ACC112 (cell line): ENCODE measurements at regions not wholly inside any gene's neighbourhood (a gene's known extent, or its start where the extent isn't known, plus 50 kb on each side); places are given as distances from the start of the nearest gene placed in this dataset.

Experiments
- H2AFZ ChIP-seq: fragments of 200-600 bp; sonication (generic); one replicate; pipeline ENCODE4 v1.6.0; 2017; ENCODE audit warnings: antibody characterized with exemption, low read length; ENCODE audit not compliant: unreplicated experiment
- H3K27ac ChIP-seq: fragments of 200-600 bp; sonication (generic); 2 replicates; pipeline ENCODE4 v1.5.1; 2014; ENCODE audit warnings: low read depth, mild to moderate bottlenecking, antibody characterized with exemption, low read length, moderate library complexity
- H3K27me3 ChIP-seq: fragments of 200-600 bp; sonication (generic); 2 replicates; pipeline ENCODE4 v1.6.1; 2014; ENCODE audit warnings: mild to moderate bottlenecking, antibody characterized with exemption, low read length, moderate library complexity, mixed read lengths; ENCODE audit not compliant: insufficient read depth
- H3K36me3 ChIP-seq: fragments of 200-600 bp; sonication (generic); 2 replicates; pipeline ENCODE4 v1.6.1; 2016; ENCODE audit warnings: mild to moderate bottlenecking, antibody characterized with exemption, low read length, moderate library complexity, mixed read lengths; ENCODE audit not compliant: insufficient read depth
- H3K4me1 ChIP-seq: fragments of 200-600 bp; sonication (generic); one replicate; pipeline ENCODE4 v1.6.1; 2016; ENCODE audit warnings: low read length, mixed read lengths; ENCODE audit not compliant: insufficient read depth, unreplicated experiment, control insufficient read depth
- H3K4me3 ChIP-seq: fragments of 200-600 bp; sonication (generic); 2 replicates; pipeline ENCODE4 v1.5.1; 2014; ENCODE audit warnings: mild to moderate bottlenecking, low read depth, low read length
- H3K79me2 ChIP-seq: fragments of 200-600 bp; sonication (generic); one replicate; pipeline ENCODE4 v1.6.0; 2016; ENCODE audit warnings: low read length; ENCODE audit not compliant: control insufficient read depth, unreplicated experiment, insufficient read depth

DNA sequence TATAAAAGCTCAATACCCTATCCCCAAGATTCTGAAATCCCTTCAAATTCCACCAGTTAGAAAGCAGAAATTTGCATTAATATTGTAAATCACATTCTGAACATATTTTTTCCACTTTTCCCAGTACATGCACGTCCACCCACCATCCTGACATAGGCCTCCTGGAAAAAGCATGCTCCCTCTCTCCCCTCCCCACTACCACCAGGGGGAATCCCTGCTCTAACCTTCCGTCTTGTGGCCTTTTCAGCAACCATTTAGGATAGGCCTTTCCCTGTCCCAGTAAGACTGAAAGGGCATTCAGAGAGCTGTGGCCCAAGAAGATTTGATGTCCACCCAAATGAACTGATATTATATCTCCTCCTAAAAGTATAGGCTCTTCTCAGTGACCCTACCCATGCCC lies 182.1 kb downstream of the ARRDC4 start:
- H3K27ac ChIP-seq, result no peak overlapping the region
- H3K27me3 ChIP-seq, result no peaks in the 10 kb centered on the region
- no peaks in the 10 kb centered on the region for H3K4me1 ChIP-seq
- H2AFZ ChIP-seq, result no peak overlapping the region
- no peaks in the 10 kb centered on the region for H3K36me3 ChIP-seq
- no peak overlapping the region for H3K4me3 ChIP-seq
- H3K79me2 ChIP-seq, result no peaks in the 10 kb centered on the region

DNA sequence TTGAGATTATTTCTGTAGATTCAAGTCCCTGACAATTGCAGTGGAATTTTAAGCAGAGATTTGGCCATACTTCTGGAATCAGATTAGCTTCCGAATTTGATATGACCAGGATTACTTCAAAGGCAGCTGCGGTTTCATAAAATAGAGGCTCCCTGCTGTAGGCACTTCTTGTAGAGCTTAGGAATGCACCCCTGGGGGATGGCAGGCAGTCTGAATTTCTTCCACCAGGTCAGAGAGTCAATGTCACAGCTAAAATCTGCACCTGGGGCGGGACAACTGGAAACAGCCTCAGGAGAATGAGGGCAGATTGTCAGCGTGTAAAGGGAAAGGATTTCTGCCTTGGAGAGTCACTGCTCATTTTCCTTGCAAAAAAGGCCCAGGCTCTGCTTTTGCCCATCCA lies 182.6 kb downstream of the ARRDC4 start:
- Histone ChIP-seq H3K36me3 (no peaks in the 10 kb centered on the region), H3K4me3 (no peak overlapping the region), H2AFZ (no peak overlapping the region), H3K79me2 (no peaks in the 10 kb centered on the region), H3K27ac (no peak overlapping the region), H3K27me3 (no peaks in the 10 kb centered on the region), H3K4me1 (no peaks in the 10 kb centered on the region)

DNA sequence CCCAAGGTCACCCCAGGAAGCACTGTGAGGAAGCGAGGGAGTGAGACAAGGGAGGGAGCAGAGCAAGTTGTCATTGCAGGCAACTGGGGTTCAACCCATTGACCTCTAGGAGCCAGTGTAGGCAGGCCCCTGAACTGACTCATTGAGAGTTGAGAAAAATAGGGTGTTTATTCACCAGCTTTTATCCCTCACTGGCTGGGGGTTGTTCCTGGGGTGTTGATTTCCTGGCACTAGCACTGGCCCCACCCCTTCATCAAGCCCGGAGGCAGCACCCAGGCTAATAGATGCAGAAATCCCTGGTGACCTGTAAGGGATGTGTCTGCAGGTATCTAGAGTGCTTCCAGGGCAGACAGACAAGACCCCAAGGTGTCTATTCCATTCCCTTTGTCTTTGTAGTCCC lies 183.9 kb downstream of the ARRDC4 start:
- Histone ChIP-seq H2AFZ (no peak overlapping the region), H3K27ac (no peak overlapping the region), H3K27me3 (no peaks in the 10 kb centered on the region), H3K4me3 (no peak overlapping the region), H3K79me2 (no peaks in the 10 kb centered on the region), H3K4me1 (no peaks in the 10 kb centered on the region), H3K36me3 (no peaks in the 10 kb centered on the region)

DNA sequence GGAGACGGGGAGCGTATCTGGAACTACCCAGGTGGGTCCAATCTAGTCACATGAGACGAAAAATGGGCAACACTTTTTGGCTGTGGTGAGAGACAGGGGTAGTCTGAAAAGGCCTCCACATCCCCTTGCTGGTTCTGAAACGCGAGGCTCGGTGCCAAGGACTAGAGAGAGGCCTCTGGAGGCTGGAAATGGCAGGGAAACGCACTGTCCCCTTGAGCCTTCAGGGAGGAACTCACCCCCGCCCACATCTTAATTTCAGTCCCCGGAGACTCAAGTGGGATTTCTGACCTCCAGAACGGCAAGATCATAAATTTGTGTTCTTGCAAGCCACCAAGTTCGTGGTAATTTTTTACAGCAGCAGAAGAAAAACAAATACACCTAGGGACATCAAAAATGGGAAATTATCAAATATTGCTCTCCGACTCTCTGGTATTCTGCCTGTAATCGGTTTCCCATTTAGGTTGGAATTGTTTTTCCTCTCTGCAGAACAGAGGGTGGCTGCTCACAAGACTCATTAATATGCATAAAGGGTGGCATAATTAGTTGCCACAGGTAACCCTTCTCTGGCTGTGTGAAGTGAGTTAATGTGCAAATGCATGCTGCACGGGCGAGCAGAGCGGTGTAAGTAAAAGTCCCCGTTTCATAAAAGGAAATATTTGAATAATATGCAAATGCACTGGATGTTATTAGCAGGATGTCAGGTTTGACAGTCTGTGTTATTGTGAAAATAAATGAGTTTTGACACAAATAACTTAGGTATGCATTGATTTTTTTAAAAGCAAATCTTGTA lies 185.7 kb downstream of the ARRDC4 start:
- Histone ChIP-seq H3K36me3 (no peaks in the 10 kb centered on the region), H3K4me1 (no peaks in the 10 kb centered on the region), H3K4me3 (no peak overlapping the region), H3K27ac (no peak overlapping the region), H3K79me2 (no peaks in the 10 kb centered on the region), H3K27me3 (no peaks in the 10 kb centered on the region), H2AFZ (no peak overlapping the region)

DNA sequence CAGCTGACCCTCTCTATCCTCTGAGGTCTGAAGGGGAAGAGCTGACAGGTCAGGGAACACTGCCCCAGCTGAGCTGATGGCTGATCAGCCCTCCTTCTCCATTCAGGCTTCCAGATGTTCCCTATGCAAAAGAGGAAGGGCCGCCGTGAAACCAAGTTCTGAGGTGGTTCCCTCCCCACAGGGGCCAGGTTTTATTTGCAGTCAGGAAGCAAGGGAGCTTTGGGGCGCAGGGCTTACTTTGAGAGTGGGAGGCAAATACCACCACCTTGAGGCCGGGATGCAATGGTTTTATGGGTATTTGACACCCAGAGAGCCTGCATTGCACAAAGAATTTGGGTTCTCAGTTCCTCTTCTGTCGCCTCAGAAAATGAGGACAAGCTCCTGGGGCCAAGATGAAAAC lies 186.9 kb downstream of the ARRDC4 start:
- Histone ChIP-seq H3K27me3 (no peaks in the 10 kb centered on the region), H3K4me1 (no peaks in the 10 kb centered on the region), H2AFZ (no peak overlapping the region), H3K27ac (no peak overlapping the region), H3K36me3 (no peaks in the 10 kb centered on the region), H3K79me2 (no peaks in the 10 kb centered on the region), H3K4me3 (no peak overlapping the region)

DNA sequence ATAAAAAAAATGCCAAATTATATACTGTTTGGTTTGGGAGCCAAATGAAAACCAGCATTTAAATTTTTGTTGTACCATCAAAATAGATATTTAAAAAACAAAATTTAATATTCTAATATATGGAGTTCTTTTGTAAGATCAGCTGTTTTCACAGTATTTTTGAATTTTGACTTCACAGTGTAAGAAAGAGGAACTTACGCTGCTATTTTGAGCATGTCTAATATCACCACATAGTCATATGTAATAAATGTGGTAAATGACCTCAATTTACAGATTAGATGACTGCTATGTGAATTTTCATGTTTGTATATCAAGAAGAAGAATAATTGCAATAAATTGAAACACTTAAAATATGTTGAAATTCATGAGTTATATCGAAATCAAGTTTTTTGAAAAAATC lies 189.6 kb downstream of the ARRDC4 start:
- H3K27ac ChIP-seq, result no peak overlapping the region
- no peaks in the 10 kb centered on the region for H3K79me2 ChIP-seq
- H3K36me3 ChIP-seq, result no peaks in the 10 kb centered on the region
- no peak overlapping the region for H3K4me3 ChIP-seq
- H2AFZ ChIP-seq, result no peak overlapping the region
- H3K27me3 ChIP-seq, result no peaks in the 10 kb centered on the region
- no peaks in the 10 kb centered on the region for H3K4me1 ChIP-seq

DNA sequence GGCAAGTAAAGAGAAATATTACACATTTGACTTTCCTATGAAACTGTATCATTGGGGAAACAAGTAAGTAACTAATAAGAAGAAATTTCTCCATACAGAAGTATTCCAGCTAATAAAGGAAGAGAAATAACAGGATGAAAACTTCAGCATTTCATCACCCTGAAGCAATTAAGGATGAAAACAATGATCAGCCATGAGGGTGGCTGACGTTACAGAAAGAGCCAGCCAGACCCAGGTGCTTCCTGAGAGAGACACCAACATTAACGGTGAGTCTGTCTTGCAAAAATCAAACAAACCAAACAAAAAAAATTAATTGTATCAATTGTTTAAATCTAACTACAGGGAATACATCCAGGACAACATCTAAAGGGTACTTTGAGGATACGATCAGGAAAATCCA lies 190.0 kb downstream of the ARRDC4 start:
- H2AFZ ChIP-seq, result no peak overlapping the region

DNA sequence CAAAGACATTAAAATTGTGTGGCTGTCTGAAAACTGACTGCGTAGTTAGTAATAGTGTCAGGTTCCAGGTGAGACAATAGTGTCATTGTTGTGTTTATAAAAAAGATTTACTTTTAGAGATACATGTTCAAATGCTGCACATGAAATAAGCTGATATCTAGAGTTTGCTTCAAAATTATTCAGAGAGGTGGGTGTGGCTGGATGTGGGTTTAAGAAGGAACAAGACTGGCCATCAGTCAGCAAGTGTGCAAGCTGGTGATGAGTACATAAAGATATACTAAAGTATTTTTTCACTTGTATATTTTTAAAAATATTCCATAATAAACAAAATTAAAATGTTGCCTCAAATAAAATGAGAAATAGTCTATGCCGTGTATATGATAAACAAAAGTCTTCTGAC lies 190.6 kb downstream of the ARRDC4 start:
- H3K27ac ChIP-seq, result no peak overlapping the region
- no peak overlapping the region for H2AFZ ChIP-seq
- H3K36me3 ChIP-seq, result no peaks in the 10 kb centered on the region
- H3K4me1 ChIP-seq, result no peaks in the 10 kb centered on the region
- no peaks in the 10 kb centered on the region for H3K79me2 ChIP-seq
- H3K4me3 ChIP-seq, result no peak overlapping the region
- no peaks in the 10 kb centered on the region for H3K27me3 ChIP-seq

More for the DNA sequence above, 190.0 kb downstream of the ARRDC4 start:
- Histone ChIP-seq H3K79me2 (no peaks in the 10 kb centered on the region), H3K4me3 (no peak overlapping the region), H3K27ac (no peak overlapping the region), H3K4me1 (no peaks in the 10 kb centered on the region), H3K27me3 (no peaks in the 10 kb centered on the region), H3K36me3 (no peaks in the 10 kb centered on the region)

DNA sequence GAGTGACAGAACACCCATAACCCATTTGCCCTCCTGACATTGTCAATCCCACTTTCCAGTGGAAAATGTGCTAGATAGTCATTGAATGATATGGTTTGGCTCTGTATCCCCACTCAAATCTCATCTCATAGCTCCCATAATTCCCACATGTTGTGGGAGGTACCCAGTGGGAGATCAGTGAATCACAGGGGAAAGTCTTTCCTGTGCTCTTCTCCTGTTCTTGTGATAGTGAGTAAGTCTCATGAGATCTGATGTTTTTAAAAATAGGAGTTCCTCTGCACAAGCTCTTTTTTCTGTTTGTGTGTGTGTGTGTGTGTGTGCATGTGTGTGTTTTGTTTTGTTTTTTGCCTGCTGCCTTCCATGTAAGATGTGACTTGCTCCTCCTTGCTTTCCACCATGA lies 191.7 kb downstream of the ARRDC4 start:
- Histone ChIP-seq H2AFZ (no peak overlapping the region), H3K79me2 (no peaks in the 10 kb centered on the region), H3K27ac (no peak overlapping the region), H3K27me3 (no peaks in the 10 kb centered on the region), H3K4me1 (no peaks in the 10 kb centered on the region), H3K36me3 (no peaks in the 10 kb centered on the region), H3K4me3 (no peak overlapping the region)

DNA sequence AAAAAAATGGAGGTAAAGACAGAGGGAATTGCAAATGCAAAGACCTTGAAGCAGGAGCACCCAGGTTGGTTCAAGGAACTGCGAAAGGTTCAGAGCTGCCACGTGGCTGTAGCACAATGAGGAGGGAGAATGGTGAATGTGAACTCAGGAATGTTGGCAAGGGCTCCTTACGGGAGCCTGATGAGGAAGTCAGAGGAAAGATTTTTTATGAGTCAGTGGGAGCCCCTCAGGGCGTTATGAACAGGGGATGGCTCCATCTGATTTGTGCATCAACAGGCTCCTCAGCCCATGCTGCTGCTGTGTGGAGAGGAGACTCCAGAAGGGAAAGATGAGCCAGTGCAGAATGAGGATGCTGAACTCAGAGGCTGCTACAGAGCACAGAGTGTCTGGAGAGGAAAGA lies 194.4 kb downstream of the ARRDC4 start:
- H3K79me2 ChIP-seq, result no peaks in the 10 kb centered on the region
- no peaks in the 10 kb centered on the region for H3K4me1 ChIP-seq
- H3K27me3 ChIP-seq, result no peaks in the 10 kb centered on the region
- no peaks in the 10 kb centered on the region for H3K36me3 ChIP-seq
- H3K27ac ChIP-seq, result no peak overlapping the region
- H2AFZ ChIP-seq, result no peak overlapping the region
- H3K4me3 ChIP-seq, result no peak overlapping the region

DNA sequence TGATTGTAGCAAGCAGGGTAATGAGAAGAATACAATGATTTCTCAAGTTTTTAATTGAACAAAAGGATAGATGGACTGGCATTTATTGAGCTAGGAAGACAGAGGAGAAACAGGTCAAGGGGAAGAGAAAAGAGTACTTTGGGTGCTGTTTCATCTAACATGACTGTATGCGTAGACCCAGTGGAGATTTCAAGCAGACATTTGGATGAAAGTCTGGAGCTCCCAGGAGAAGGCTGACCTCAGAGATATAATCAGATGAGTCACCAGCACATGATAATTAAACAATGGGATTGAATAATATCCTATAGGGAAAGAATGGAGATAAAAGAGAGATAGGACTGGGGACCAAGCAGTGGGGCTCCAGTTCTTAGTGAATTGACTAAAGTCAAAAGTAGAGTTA lies 194.9 kb downstream of the ARRDC4 start:
- H3K4me1 ChIP-seq, result no peaks in the 10 kb centered on the region
- H3K79me2 ChIP-seq, result no peaks in the 10 kb centered on the region
- H3K36me3 ChIP-seq, result no peaks in the 10 kb centered on the region
- no peaks in the 10 kb centered on the region for H3K27me3 ChIP-seq
- no peak overlapping the region for H3K27ac ChIP-seq
- H3K4me3 ChIP-seq, result no peak overlapping the region
- no peak overlapping the region for H2AFZ ChIP-seq
